Fibroblast of skin of left biceps (primary cell): ENCODE measurements at regions not wholly inside any gene's neighbourhood (a gene's known extent, or its start where the extent isn't known, plus 50 kb on each side); places are given as distances from the start of the nearest gene placed in this dataset.
"Not testable (repeated sequence)": the region's sequence is repeated elsewhere in the genome, so short reads cannot be mapped to it uniquely, and the experiment has no call there.

Experiments used
- DNase-seq, 2 experiments: peaks; one replicate each; pipeline ENCODE4 v3.0.0-alpha.2; 2013; ENCODE audit warnings: low read depth in 2 of 2

DNA sequence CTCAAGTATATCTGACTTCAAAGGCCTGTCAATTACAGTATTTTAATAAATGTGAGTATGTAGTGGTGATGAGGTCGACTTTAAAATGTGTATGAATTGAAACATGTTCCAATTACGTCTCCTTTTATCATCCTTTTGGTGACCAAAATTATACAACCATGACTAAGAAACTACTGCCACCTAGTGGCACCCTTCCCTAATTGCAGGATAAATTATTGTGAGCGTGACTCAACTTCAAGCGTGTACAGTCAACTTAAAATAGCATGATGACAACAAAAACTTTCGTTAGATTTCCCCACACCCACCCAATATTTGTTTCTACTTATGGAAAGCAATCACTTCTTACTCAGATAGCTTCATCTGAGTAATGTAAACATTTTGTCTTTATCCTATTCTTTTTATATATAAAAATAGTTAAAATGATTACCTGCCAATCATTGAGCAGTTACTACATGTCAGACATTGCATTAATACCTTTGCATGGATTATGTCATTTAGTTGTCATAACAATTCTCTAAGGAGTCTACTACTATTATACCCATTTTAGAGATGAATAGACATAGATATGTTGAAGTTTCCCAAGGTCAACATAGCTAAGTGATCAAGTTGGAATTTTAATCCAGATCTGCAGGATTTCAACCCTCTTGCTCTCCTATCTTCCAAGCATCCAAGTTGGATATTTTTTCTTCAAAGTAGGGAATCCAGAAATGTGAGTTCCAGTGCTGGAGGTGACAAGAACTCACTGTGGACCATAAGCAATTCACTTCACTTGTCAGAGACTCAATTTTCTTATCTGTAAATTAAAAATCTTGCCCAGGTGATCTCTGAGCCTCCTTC, 106.0 kb downstream of the MEX3B start:
- peak in 1 of 2 experiments; percentile 20 for DNase-seq

DNA sequence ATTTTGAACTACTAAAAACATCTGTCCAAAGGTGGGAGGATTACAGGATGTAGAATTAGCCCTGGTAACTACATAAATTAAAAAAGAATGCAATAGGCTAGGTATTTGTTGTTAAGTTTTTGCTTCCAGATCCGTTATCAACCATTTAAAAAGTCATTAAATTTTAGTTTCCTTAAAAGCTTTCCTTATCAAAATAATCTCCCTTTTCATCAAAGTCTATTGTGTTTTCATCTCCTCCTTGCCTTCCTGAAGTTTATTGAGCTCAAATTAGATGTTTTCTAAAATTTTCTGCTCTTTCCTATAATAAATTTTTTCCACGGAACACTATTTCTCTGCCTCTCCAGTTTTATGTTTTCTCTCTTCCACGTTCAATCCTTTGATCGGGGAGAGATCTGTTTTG, 108.6 kb downstream of the MEX3B start:
- no peak for DNase-seq

DNA sequence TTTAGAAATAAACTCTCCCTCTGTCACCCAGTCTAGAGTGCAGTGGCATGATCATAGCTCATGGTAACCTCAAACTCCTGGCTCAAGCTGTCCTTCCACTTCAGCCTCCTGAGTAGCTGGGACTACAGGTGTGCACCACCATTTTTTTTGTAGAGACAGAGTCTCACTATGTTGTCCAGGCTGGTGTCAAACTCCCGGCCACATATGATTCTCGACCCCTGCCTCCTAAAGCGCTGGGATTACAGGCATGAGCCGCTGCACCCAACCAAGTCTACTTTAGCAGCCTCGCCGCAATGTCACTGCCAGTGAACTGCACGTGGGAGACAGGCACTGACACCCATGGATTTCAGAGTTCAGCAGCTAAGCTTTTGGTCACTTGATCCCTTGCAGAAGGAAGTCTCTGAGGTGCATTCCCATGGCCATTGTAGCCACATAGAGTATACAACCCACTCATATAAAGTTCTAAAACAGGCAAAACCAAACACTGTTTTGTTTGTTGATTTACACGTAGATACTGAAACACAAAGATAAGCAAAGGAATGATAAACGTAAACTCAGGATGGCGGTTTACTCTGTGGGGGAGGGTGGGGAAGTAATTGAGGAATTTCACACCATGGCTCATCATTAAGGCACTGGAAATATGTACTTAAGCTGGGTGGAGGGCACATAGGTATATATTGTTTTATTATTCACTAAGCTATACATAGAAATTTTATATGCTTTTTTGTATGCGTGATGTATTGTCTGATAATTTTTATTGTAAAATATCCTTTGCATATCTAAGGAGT, 115.0 kb downstream of the MEX3B start:
- DNase-seq: no peak

DNA sequence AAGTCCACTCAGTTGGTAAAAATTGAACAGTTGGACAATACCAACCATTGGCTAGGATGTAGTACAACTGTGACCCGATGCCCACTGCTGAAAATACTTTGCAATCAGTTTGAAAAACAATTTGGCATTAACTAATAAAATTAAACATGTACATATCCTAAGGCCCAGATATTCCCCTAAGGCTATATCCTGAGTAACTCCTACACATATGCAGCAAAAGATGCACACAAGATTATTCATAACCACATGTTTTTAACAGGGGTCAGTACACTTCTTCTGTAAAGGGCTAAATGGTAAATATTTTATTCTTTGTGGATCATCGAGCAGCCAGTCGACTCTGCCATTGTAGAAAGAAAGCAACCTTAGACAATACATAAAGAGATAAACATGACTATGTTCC, 116.3 kb downstream of the MEX3B start:
- DNase-seq: no peak

DNA sequence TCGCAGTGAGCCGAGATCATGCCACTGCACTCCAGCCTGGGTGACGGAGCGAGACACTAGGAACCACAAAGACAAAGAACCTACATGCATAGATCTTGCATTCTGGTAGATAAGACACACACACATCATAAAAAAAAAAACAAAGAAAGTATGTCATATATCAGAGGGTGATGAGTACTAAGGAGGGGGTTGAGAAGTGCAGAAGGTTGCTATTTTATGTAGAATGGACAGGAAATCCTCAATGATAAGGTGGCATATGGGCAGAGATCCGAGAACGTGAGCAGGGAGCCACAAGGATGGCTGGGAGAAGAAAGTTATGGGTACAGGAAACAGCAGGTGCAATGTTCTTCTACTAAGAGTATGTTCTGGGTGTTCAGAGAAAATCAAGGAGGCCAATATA, 118.8 kb downstream of the MEX3B start:
- no peak for DNase-seq

DNA sequence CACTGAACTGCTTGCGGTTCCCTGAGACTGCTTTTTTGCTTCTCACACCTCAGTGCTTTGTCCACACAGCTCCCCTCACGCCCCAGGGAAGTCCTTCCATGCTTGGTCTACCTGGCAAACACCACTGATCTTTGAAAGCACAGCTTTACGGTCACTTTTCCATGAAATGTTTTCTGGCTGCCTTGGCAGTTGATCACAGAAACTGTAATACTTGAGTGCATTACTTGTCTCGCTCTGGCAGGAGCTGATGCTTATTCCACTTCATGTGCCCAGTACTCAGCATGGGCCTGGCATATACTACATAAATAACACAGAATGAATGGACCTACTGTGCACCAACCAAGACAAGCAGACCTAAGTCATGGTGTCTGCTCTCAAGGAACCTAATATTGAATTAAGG, 121.1 kb downstream of the MEX3B start:
- DNase-seq: no peak

DNA sequence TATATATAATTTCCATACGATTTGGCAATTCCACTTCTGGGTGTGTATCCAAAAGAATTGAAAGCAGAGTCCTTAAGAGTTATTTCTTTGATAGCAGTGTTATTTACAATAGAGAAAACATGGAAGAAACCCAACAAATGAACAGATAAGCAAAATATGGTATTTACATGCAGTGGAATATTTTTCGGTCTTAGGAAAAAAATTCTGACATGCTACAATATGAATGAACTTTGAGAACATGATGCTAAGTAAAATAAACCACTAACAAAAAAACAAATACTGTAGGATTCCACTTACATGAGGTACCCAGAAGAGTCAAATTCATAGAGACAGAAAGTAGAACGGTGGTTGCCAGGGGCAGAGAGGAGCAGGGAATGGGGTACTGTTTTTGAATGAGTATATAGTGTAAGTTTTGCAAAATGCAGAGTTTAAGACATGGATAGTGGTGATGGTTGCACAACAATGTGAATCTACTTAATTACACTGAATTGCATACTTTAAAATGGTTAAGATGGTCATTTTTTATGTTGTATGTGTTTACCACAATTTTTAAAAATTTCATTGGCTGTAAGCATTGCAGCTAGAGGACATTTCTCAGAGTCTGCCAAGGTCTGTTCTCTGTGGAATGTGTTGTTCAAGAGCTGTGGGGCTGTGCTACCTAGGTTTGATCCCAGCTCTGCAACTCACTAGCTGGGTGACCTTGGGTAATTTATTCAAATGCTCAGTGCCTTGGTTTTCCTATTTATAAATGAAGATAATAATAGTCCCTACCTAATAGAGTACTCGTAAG, 122.1 kb downstream of the MEX3B start:
- no peak for DNase-seq

DNA sequence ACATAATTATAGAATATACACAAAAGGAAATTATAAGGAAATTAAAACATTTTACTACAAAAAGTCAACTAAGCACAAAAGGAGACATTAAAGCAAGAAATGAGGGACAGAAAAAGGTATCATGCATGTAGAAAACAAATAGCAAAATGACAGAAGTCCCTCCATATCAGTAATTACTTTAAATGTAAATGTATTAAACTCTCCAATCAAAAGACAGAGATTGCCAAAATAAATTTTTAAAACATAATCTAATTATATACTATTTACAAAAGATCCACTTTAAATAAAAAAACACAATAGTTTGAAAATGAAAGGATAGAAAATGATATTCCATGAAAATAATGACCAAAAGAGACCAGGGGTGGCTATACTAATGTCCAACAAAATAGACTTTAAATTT, 123.7 kb downstream of the MEX3B start:
- no peak for DNase-seq

DNA sequence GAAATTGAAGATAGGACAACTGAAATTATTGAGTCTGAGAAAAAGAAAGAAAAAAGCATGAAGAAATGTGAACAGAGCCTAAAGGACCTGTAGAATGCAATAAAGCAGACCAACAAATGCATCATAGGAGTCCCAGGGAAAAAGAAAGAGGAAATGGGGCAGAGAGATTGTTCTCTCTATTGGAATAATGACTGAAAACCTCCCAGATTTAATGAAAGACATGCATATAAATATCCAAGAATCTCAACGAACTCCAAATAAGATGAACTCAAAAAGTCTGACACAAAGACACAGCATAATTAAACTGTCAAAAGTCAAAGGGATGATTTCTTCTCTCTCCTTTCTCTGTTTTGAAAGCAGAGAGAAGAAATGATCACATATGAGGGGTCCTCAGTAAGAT, 124.7 kb downstream of the MEX3B start:
- DNase-seq: no peak

DNA sequence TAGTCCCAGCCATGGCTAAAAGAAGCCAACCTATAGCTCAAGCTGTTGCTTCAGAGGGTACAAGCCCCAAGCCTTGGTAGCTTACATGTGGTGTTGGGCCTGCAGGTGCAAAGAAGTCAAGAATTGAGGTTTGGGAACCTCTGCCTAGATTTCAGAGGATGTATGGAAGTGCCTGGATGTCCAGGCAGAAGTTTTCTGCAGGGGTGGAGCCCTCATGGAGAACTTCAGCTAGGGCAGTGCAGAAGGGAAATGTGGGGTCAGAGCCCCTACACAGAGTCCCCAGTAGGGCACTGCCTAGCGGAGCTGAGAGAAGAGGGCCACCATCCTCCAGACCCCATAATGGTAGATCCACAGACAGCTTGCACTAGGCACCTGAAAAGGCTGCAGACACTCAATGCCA, 127.1 kb downstream of the MEX3B start:
- not testable (repeated sequence) for DNase-seq

DNA sequence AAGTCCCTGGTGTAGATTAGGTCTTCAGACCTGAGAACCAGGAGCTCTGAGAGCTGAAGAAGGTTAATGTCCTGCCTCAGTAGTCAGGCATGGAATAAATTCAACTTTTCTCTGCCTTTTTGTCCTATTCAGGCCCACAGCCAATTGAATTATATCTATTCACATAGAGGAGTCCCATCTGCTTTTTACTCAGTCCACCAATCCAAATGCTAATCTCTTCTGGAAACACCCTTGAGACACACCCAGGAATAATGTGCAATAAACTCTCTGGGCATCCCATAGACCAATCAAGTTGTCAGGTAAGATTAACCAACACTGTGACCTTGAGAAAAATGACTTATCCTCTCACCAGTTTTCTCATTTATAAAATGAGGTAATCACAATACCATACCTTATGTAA, 129.4 kb downstream of the MEX3B start:
- DNase-seq: no peak

DNA sequence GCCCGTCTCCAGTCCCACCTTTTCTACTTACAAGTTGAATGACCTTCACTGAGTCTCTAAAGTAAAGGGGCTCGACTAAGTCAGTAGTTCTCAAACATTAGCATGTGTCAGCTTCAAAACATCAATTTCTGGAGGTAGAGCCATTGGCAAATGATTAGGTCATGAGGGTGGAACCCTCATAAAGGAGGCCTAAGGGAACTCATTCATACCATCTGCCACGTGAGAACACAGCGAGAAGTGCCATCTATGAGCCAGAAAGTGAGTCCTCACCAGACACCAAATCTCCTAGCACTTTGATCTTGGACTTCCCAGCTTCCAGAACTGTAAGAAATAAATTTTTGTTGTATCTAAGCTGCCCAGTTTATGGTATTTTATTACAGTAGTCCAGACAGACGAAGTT, 129.8 kb downstream of the MEX3B start:
- DNase-seq: no peak

DNA sequence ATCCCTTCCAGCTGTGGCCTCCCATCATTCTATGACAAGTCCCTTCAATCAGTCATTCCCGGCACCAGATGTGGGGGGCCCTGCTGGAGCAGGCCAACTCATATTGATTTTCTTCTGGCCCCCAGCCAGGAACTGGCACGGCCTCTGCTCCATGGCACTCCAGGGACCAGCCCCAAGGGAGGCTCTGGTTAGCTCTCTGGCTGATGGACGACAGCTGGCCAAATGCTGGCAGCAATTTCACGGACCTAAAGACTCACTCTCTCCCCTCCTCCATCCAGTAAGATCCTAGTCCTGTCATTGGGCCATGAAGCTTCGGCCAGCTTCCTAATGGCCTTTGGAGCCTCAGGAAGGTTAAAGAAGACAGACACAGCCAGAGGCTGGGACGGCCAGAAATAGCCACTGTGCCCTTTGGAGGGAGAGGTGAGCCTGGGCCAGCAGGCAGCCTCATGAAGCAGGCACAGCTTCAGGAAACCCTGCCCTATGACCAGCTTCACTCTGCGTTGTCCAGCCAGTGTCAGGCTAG, 131.0 kb downstream of the MEX3B start:
- no peak for DNase-seq

DNA sequence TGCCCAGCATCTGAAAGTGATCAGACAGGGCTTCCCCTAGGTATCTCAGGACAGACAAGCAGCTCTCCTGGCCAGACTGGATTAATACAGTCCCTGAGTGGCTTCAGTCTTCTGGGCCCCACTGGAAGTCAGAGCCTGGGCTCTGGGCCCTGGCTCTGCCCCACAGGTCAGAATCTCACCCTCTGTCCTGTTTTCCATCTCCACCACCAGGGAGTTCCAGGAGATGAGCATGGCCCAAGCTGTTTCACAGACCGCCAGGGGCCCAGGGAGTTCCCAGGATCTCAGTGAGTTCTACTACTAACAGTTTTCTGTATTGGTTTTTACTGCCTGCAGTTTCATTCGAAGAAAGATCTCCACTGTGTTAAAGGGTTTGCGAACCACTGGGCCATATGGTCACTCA, 131.5 kb downstream of the MEX3B start:
- no peak for DNase-seq

DNA sequence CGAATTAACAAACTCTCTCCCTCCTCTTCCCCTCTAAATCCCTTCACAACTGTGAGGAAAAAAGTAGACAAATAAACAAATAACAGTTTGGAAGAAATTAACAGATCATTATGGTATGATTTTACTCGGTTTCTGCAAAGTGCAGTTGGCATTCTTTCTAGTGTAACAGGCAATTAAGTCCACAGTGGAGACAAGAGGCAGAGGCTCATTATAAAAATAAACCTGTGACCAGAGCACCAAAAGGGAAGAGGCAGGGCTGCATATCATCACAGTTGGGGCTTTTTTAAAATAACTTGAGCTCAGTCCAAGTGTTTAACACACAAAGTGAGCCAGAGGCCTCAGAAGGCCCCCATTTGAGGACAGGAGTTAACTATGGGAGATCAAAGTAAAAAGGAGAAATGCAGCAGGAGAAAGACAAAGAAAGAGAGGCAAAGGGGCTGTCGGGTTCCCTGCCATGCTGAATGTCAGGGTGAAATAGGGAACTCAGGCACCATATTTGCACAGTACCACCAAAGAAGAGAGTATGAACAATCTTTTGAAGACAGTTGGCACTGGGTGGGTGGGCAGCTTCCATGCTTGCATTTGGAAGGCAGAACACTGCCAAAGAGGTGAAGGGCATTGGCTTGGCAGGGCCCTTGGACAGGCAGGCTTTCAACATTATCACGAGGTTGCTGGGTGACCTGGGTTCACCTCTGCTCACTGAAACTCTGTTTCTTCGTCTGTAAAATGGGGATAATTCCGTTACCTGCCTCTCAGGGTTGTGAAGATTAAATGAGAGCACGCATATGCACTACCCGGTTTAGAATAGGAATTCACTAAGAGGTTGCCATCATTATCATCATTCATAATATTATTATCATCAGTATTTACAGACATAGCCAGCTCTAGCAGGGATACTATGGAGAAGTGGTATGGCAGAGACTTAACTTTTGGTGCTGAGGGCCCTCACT, 134.5 kb downstream of the MEX3B start:
- DNase-seq: no peak

DNA sequence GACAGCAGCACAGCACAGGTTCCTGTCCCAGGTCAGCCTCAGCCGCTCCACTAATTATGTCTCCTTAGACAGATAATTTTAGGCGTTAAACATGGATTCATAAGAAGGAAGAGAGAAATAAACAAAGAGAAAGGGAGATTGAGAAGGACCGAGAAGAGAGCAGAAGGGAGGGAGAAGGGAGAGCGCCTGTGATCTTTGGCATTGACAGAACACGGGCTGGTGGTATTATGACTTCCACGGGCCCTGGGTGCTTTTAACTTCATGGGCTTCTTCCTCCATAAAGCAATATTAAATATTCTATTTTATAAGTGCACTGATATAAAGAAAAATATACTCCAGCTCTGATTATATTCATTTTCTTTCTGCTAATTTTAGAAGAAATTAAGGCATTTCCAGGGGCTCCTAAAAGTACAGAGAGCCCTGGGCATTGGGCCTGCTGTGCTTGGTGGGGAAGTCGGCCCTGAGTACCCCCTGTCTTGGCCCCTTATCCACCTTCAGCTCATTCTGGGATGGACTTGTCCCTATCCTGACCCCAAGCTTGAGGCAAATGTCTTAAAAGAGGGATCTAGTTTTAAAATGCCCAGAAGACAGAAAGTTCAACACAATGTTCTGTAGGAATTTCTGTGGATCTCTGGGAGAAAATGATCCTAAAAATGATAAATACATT, 135.3 kb downstream of the MEX3B start:
- no peak for DNase-seq

DNA sequence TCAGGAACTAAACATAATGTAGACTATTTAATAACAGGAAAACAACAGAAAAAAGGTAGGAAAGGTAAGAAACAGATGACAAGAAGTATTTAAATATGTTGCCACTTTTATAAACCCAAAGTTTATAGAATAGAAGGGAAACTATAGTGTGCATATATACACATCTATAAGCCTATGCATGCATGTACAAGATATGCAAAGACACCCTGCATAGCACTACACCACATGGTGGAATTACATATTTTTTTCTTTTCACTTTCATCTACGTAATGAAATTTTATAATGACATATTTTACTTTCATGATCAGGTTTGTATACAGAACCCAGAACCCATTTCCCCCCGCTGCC, 136.8 kb downstream of the MEX3B start:
- DNase-seq: no peak

DNA sequence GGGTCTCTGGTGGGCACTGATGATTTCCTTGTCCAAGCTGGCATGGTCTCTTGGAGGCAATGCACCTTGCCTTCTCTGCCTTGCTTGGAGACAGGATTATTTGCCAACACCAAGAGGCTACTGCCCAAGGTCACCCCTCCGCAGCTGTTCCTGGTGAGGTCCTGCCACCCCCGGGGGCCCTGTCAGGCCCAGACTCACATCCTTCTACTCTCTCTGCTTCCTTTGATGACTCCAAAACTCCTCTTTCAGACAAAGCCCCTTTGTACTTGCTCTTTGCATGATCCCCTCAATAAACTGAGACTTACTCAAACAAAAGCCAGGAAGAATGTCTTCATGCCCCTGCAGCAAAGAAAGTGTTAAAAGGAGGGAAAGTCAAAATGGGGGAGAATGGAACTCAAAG, 137.7 kb downstream of the MEX3B start:
- DNase-seq: no peak

DNA sequence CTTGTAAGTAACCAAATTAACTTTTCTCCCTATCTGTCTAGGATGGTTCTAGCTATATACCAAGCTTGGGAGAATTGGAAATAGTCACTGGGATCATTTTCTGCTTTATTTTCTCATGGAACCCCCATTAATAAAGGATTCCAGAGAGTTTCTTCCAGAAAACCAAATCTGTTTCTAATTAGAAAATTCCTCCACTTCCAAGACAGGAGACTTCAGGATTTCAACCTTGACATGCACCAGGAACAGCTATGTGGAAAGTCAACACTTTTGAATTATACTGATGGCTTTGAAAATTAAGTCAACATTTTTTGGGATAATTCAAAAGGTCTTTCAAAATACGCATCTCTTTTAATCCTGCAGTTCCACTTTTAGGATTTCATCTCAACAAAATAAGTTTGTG, 138.3 kb downstream of the MEX3B start:
- no peak for DNase-seq

DNA sequence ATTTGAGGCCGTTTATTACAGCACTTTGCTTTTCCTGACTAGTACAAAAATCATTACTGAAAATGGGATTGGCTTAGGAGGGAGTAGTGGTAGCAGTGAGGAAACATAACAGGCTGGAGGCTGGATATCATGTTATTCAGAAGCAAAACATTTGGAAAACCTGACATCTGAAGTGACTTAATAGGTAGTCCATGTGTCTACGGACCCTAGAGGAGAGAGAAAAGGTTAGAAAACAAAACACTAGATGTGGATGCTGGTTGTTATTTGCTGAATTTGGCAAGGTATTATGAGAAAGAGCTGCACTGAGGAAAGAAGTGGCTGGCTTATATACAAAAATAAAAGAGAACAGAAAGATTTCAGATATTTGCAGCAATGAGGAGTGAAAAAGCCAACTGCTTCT, 139.9 kb downstream of the MEX3B start:
- no peak for DNase-seq

DNA sequence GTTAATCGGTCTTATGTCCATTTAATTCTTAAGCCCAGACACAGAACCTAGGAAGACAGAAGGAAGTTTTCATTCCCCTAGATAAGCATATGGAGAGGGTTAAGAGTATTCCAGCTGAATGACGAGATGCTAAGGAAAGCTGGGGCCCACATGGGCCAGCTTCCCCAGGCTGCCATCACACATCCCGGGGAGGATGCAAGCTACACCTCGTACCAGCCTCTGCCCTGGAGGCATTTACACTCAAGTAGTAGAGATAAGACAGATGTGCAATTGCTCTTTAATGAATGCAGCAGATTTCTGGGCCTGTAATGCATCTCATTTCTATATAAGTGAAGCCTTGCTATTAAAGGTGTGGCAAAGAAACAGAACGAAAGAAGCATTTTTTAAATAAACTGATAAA, 144.5 kb downstream of the MEX3B start:
- no peak for DNase-seq
